Activated CD8-positive, alpha-beta T cell treated with anti-CD3 and anti-CD28 coated beads for 36 hours (primary cell): ENCODE measurements at regions not wholly inside any gene's neighbourhood (a gene's known extent, or its start where the extent isn't known, plus 50 kb on each side); places are given as distances from the start of the nearest gene placed in this dataset.

ENCODE experiments used
- ATAC-seq: fragments of 200-7000 bp; cut with Tn5 transposase; one replicate; pipeline ENCODE4 v1.10.0; 2021; ENCODE audit warnings: mild to moderate bottlenecking, moderate library complexity
- CTCF ChIA-PET: fragments of 350-600 bp; sonication (Branson Sonifier 250); formaldehyde crosslinking; loops from one replicate; lab custom pipeline; 2021; ENCODE audit warnings: antibody characterized with exemption; lab: Charles Lee
- POLR2A ChIA-PET: fragments of 350-600 bp; sonication (Branson Sonifier 250); formaldehyde crosslinking; loops from one replicate; lab custom pipeline; 2021; ENCODE audit warnings: antibody characterized with exemption; lab: Charles Lee
- DNase-seq: peaks from one replicate; pipeline ENCODE4 v3.0.0-alpha.2; 2020
- H3K27ac Mint-ChIP-seq: one replicate; pipeline ENCODE4 v1.8.0; 2021; ENCODE audit warnings: mild to moderate bottlenecking, mixed read lengths
- H3K27me3 Mint-ChIP-seq: one replicate; pipeline ENCODE4 v1.8.0; 2021; ENCODE audit warnings: mixed read lengths
- H3K36me3 Mint-ChIP-seq: one replicate; pipeline ENCODE4 v1.8.0; 2021; ENCODE audit warnings: low read depth, mixed read lengths
- H3K4me1 Mint-ChIP-seq: one replicate; pipeline ENCODE4 v1.8.0; 2021; ENCODE audit warnings: low read depth, mixed read lengths
- H3K4me3 Mint-ChIP-seq: one replicate; pipeline ENCODE4 v1.8.0; 2021; ENCODE audit warnings: mild to moderate bottlenecking, moderate library complexity, mixed read lengths
- H3K9me3 Mint-ChIP-seq: one replicate; pipeline ENCODE4 v1.8.0; 2021; ENCODE audit warnings: mixed read lengths
- CTCF ChIP-seq: fragments of 200-600 bp; IDR thresholded peaks from one replicate; pipeline ENCODE4 v1.8.0; 2022; ENCODE audit warnings: antibody characterized with exemption, mild to moderate bottlenecking
- intact Hi-C: fragments of 100-400 bp; cut with micrococcal nuclease; formaldehyde crosslinking; loops from one replicate; pipeline ENCODE4 v1.10.0; 2022

GRCh38 chr3:164250923-164251322, 827.4 kb downstream of the SI start:
- CTCF ChIA-PET = no interaction called here
- POLR2A ChIA-PET = no interaction called here
- no peaks in the 10 kb centered on the region for H3K36me3 Mint-ChIP-seq
- peaks cover 7% of the 10 kb centered on the region for H3K9me3 Mint-ChIP-seq
- DNase-seq (no peak), ATAC-seq (no peak)
- TF ChIP-seq CTCF = no peak
- H3K27ac Mint-ChIP-seq = no peak overlapping the region
- no peak overlapping the region for H3K4me3 Mint-ChIP-seq
- intact Hi-C loops = no loop called here
- H3K27me3 Mint-ChIP-seq = no peaks in the 10 kb centered on the region
- no peaks in the 10 kb centered on the region for H3K4me1 Mint-ChIP-seq

DNA sequence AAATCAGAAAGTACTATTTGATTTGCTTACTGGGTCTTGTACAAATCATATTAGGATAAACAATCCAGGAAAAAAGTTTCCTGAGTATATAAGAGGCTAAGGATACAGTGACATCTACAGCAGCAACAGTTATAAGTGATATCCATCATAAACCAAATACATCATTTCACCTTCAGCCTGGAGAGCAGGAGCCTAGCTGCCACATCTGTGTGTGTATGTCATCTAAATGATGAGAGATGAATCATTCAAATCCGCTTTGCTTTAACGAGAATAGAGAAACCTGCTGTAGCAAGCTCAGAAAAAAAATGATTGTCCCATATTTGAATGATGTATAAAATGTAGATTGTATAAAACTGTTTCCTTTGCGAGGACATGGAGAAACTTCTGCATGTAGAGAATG, 841.4 kb downstream of the SI start:
- no peaks in the 10 kb centered on the region for H3K36me3 Mint-ChIP-seq
- H3K27me3 Mint-ChIP-seq = no peaks in the 10 kb centered on the region
- no peak overlapping the region for H3K4me3 Mint-ChIP-seq
- H3K9me3 Mint-ChIP-seq = peaks cover 5% of the 10 kb centered on the region
- H3K27ac Mint-ChIP-seq = no peak overlapping the region
- intact Hi-C loops = no loop called here
- CTCF ChIA-PET = no interaction called here
- no peaks in the 10 kb centered on the region for H3K4me1 Mint-ChIP-seq
- no peak for DNase-seq
- POLR2A ChIA-PET = no interaction called here
- no peak for ATAC-seq
- no peak for TF ChIP-seq CTCF

DNA sequence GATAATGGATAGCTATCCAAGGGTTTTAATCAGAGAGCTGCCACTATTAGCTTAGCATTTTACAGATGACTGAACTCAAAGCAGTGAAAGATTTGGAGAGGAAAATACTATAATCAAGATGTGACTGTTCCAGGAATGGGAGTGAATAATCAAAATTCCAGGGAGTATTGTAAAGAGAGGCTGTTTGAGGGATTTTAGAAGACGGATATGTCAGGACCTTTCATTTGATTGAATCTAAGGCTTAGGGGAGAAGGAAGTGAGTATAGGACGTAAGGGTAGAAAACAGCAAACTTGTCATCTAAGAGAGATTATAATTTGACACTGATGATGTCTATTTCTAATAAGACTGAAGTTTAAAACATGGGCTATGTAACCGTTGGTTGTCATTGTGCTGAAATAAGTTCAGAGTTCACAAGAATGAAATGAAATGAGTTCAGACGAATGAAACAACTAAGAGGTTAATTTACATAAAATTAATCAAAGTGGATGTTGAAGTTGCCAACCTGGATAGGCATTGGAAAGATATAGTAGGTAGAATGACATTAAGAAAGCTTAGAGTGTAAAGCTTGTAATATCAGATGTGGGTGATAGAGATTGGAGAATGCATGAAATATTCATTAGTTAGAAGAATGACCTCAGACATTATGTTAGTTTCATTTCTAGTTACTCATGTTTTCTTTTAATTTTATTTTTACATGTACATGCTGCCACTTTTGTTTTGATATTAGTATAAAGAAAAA, 842.8 kb downstream of the SI start:
- DNase-seq (no peak), ATAC-seq (no peak)
- H3K4me3 Mint-ChIP-seq = no peak overlapping the region
- no peaks in the 10 kb centered on the region for H3K4me1 Mint-ChIP-seq
- intact Hi-C loops = no loop called here
- H3K27me3 Mint-ChIP-seq = no peaks in the 10 kb centered on the region
- ChIA-PET CTCF (no interaction called here), POLR2A (no interaction called here)
- no peak for TF ChIP-seq CTCF
- H3K27ac Mint-ChIP-seq = no peak overlapping the region
- H3K36me3 Mint-ChIP-seq = no peaks in the 10 kb centered on the region
- peaks cover 5% of the 10 kb centered on the region for H3K9me3 Mint-ChIP-seq

GRCh38 chr3:164233951-164234350, 844.3 kb downstream of the SI start:
- no peak overlapping the region for H3K4me3 Mint-ChIP-seq

More at GRCh38 chr3:164233951-164234350, 844.3 kb downstream of the SI start:
- Mint-ChIP-seq H3K27ac (no peak overlapping the region), H3K27me3 (no peaks in the 10 kb centered on the region), H3K36me3 (no peaks in the 10 kb centered on the region), H3K4me1 (no peaks in the 10 kb centered on the region), H3K9me3 (peaks cover 3% of the 10 kb centered on the region)
- intact Hi-C loops = no loop called here
- ChIA-PET CTCF (no interaction called here), POLR2A (no interaction called here)
- no peak for ATAC-seq
- DNase-seq = no peak
- TF ChIP-seq CTCF = no peak
